HG03439 (cell line): ENCODE measurements at regions not wholly inside any gene's neighbourhood (a gene's known extent, or its start where the extent isn't known, plus 50 kb on each side); places are given as distances from the start of the nearest gene placed in this dataset.

Experiments used
- ATAC-seq: cut with Tn5 transposase; IDR thresholded peaks from one replicate; pipeline ENCODE4 v1.9.1; 2021; ENCODE audit warnings: mild to moderate bottlenecking, moderate library complexity; ENCODE audit not compliant: unreplicated experiment

- ATAC-seq = no peak
Observed at GRCh38 chr2:42963452-42964068, 171.2 kb upstream of the HAAO start.

DNA sequence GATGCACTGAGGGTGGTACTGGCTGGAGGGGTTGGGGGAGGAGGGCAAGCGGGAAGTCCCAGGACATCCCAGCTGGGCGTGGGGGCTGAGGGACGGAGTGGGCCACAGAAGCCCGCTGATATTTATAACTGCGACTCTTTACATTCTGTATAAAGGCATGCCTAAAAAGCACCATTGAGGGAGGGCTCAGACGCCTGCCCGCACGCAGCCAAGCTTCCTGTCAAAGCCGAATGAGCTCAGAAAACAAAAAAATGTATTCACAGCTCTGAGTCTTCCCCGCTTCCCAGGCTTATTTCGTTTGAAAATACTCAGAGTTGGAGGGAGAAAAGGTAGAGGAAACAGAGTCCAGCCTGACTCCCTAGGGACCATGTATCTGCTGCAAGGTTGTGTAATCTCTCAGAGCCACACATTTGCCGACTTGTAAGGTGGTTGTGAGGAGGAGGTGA, 170.1 kb upstream of the HAAO start:
- ATAC-seq = no peak

DNA sequence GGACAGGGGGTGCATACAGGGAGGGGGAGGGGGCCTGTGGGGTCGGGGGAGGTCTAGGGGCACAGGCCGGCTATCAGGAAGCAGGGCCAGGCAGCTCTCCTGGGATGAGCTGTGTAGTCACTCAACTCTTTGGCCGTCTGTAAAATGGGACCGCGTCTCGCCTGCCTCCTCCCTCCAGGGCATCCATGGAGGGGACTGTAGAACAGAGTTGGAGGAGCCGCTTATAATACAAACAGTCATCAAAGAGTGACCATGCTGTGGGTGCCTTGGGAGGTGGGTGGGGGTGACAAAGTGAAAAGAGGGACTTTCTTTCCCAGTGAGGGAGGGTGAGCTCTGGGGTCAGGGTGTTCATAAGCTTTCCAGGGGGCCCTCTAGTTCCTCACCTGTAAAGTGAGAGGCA, 169.6 kb upstream of the HAAO start:
- no peak for ATAC-seq

- ATAC-seq = no peak
Observed at GRCh38 chr2:42961385-42961811, 169.0 kb upstream of the HAAO start.

GRCh38 chr2:42960842-42961180, 168.4 kb upstream of the HAAO start:
- ATAC-seq = no peak

GRCh38 chr2:42960002-42960841, 167.8 kb upstream of the HAAO start:
- ATAC-seq = no peak

- no peak for ATAC-seq
Observed at GRCh38 chr2:42959234-42960001, 167.0 kb upstream of the HAAO start.

- no peak for ATAC-seq
Observed at GRCh38 chr2:42958741-42959233, 166.4 kb upstream of the HAAO start.

- no peak for ATAC-seq
Observed at GRCh38 chr2:42957861-42958301, 165.5 kb upstream of the HAAO start.

- no peak for ATAC-seq
Observed at GRCh38 chr2:42957109-42957860, 164.9 kb upstream of the HAAO start.

DNA sequence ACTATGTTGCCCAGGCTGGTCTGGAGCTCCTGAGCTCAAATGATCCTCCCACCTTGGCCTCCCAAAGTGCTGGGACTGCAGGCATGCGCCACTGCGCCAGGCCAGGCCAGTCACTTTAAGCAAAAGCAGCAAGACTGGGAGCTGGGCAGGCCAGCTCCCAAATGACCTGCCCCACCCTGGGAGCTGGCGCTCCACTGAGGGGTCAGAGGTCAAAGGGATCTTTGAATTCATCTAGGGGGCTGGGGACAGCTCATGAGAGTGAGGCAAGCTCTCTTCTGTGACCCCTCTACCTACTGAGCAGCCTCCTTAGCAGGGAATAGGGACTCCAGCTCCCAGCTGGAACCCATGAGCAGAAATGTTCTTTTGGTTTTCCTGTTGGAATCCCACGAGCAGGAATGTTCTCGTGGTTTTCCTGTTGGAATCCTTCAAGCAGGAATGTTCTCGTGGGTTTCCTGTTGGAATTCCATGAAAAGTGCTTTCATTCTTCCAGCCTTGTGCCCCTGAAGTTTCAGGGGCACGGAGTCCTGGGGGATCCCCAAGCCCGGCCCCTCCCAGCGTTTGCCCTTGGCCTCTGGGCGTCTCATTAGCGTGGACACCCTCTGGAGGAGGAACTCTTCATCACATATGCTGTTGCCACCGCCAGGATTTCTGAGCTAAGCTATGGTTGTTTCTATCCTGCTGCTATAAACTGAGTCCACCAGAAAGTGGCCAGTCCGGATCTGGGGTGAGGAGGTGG, 162.0 kb upstream of the HAAO start:
- ATAC-seq = no peak

DNA sequence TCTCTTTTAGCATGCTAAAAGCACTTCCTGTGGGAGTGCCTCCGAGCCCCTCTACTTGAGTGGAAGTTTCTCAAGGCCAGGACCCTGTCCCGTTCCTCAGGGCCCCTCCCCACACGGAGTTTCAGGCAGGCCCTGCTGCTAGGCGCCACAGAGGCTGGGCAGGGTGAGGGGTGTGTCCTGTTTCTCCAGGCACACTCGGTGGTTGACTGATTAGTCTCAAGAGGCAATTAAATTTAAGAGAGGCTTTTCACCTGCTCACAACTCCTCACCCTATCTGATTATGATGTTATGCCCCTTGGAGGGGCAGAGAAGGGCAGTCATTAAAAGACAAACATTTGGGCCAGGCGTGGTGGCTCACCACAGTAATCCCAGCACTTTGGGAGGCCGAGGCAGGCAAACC, 160.8 kb upstream of the HAAO start:
- no peak for ATAC-seq

GRCh38 chr2:42951263-42951938, 159.0 kb upstream of the HAAO start:
- no peak for ATAC-seq

DNA sequence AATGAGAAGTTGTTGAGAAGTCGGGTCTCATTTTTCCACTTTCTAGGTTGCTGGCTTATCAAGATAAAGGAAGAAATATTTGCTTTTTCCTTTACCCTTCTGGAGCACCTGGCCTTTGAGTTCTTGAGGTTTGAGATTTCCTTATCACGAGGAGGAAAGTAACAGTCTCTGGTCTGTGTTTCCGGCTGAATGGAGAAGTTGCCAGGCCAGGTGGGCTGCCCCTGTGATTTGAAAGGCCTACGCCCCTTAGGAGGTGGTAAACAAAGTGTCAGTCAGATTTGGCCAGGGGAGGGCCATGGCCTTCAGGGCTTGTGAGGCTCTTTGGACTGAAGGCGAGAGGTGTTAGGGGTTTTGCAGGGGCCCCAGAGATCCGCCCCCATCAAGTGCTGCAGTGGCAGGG, 156.7 kb upstream of the HAAO start:
- no peak for ATAC-seq

- ATAC-seq = no peak
Observed at GRCh38 chr2:42947809-42948600, 155.6 kb upstream of the HAAO start.

DNA sequence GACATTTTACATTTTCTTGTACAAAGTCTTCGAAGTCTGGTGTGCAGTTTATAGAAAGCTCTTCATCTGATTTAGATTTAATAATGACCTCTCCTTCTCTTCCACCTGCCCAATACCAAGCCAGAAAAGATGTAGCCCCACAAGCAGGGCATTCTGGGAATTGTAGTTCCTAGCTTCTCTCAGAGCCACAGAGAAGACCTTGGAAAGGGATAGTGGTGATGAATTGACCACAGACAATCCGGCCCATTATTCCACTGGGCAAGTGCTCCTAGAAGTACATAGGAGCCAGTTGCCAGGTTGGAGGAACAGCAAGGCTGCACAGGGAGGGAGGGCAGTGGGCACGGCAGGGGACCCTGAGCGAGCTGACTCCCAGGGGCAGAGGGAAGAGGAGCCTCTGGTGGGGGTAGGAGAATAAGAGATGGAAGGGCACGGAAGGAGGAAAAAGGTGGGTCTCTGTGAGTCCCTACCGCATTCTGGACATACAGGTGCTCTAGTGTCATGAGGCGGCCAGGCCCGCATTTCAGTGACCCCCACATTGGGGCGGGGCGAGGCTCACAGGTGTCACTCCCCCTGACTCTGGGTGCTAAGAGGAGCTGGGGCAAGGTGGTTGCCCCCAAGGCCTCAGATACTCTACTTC, 152.5 kb upstream of the HAAO start:
- ATAC-seq = no peak

DNA sequence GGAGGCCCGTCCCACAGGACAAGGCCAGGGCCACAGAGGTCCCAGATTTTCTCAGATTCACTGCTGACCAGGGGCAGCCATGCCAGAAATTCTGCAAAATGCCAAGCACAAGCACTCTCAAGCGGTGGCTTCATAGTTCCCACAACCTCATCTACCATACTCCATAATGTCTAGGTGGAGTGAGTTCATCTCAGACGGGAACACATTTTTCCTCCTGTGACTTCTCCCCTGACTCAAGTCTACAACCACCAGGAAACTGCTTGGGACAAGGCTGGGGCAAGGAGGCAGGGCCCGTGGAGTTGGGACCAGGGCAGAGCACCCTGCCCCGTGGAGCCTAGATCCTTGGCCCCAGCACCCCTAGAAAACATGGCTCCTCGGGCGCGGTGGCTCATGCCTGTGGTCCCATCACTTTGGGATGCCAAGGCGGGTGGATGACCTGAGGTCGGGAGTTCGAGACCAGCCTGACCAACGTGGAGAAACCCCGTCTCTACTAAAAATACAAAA, 150.7 kb upstream of the HAAO start:
- ATAC-seq = no peak
